ENCODE measurements at regions not wholly inside any gene's neighbourhood (a gene's known extent, or its start where the extent isn't known, plus 50 kb on each side); places are given as distances from the start of the nearest gene placed in this dataset.
"Not testable (repeated sequence)": the region's sequence is repeated elsewhere in the genome, so short reads cannot be mapped to it uniquely, and the experiment has no call there.

GRCh38 chr11:89614428-89614827, 95.7 kb upstream of the TRIM77 start:
- H3K36me3 ChIP-seq (ENCODE audit: control insufficient read depth, insufficient read depth, low read length); H3K4me3 ChIP-seq (ENCODE audit: low read length); H3K9me3 ChIP-seq (ENCODE audit: control insufficient read depth, low read depth, low read length); H3K4me1 ChIP-seq (ENCODE audit: control insufficient read depth, insufficient read depth, low read length); H3K27me3 ChIP-seq (ENCODE audit: control insufficient read depth, insufficient read depth, low read length): not testable (repeated sequence)
- peak in 1 of 2 donors; percentile 38 for DNase-seq
- WGBS (ENCODE audit: insufficient coverage, low lambda C conversion rate): 38% methylated on average over 2 of the region's 5 CpGs
- H3K27ac ChIP-seq (ENCODE audit: low read length): peak overlapping the region; percentile 41

DNA sequence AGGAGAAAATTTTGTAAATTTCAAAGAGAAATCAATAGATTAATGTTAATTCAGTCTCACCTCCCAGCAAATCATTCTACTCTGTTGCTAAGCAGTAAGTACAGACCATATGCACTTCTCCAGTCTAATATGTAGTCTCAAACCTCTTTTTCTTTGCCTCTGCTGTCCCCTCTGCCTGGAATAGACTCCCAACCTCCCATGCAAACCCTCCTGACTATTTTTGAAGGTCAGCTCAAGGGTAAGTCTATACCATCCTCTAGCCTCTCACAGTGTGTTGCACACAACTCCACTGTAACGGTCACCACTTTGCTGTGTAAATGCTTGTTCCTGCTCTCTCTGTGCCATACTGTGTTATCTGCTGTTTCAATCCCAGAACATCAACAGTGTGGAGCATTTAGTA, 94.5 kb upstream of the TRIM77 start:
- WGBS (ENCODE audit: insufficient coverage, low lambda C conversion rate): no CpG with 5 or more reads among the region's 1 CpG
- H3K27ac ChIP-seq (ENCODE audit: low read length); H3K27me3 ChIP-seq (ENCODE audit: control insufficient read depth, insufficient read depth, low read length); DNase-seq; H3K4me1 ChIP-seq (ENCODE audit: control insufficient read depth, insufficient read depth, low read length); H3K9me3 ChIP-seq (ENCODE audit: control insufficient read depth, low read depth, low read length); H3K36me3 ChIP-seq (ENCODE audit: control insufficient read depth, insufficient read depth, low read length); H3K4me3 ChIP-seq (ENCODE audit: low read length): not testable (repeated sequence)

- DNase-seq; H3K27ac ChIP-seq (ENCODE audit: low read length); H3K4me1 ChIP-seq (ENCODE audit: control insufficient read depth, insufficient read depth, low read length); H3K4me3 ChIP-seq (ENCODE audit: low read length); H3K36me3 ChIP-seq (ENCODE audit: control insufficient read depth, insufficient read depth, low read length); H3K27me3 ChIP-seq (ENCODE audit: control insufficient read depth, insufficient read depth, low read length); H3K9me3 ChIP-seq (ENCODE audit: control insufficient read depth, low read depth, low read length): not testable (repeated sequence)
- 100% methylated on average over 3 of the region's 3 CpGs for WGBS (ENCODE audit: insufficient coverage, low lambda C conversion rate)
Measured at GRCh38 chr11:89616161-89616560, 93.9 kb upstream of the TRIM77 start.

DNA sequence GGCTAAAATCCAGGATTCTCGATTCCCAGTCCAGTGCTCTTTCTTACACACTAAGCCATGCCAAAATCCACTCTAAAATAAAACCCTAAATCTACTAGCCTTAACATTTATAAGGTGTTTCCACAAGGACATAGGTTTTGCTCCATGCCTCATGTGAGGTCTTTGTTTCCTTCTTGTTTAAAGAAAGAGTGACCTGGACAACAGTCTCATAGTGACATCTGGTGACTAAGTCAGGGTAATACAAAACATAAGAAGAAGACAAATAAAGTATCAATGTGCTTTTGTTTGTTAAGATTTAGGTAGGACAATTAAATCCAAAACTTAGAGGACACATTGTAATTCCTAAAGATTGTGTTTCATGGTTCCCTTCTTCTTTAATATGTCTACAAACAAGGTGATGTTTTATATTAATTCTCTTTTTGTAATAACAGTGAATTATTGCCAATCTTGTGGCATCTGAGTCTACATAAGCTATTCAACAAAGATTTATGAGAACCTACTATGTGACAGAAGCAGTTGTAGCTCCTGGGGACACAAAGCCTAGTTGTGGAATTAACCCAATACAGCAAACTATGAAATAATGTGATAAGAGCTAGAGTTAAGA, 93.0 kb upstream of the TRIM77 start:
- not testable (repeated sequence) for DNase-seq

DNA sequence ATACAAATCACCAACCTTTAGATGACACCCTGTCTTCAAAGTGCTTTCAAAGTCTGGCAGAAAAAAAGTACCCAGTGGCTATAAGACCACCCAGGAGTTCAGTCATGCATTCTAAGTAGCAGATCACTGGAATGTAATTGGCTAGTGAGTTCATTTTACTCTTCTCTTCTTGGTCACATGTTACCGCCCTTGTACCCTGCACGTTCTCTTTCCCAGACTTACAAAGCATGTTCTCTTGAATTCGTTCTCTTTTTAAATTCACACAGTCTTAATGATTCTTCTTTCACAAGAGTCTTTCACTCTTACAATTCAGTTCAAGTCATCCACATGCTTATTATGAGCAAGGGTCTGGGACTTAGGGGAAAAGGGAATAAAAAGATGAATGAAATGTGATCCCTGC, 89.4 kb upstream of the TRIM77 start:
- not testable (repeated sequence) for H3K27ac ChIP-seq (ENCODE audit: low read length); H3K9me3 ChIP-seq (ENCODE audit: control insufficient read depth, low read depth, low read length); H3K27me3 ChIP-seq (ENCODE audit: control insufficient read depth, insufficient read depth, low read length); H3K4me1 ChIP-seq (ENCODE audit: control insufficient read depth, insufficient read depth, low read length); H3K4me3 ChIP-seq (ENCODE audit: low read length); DNase-seq; H3K36me3 ChIP-seq (ENCODE audit: control insufficient read depth, insufficient read depth, low read length)
- no CpG with 5 or more reads among the region's 3 CpGs for WGBS (ENCODE audit: insufficient coverage, low lambda C conversion rate)

More for the DNA sequence above, 93.0 kb upstream of the TRIM77 start:
- not testable (repeated sequence) for H3K4me3 ChIP-seq (ENCODE audit: low read length); H3K9me3 ChIP-seq (ENCODE audit: control insufficient read depth, low read depth, low read length); H3K36me3 ChIP-seq (ENCODE audit: control insufficient read depth, insufficient read depth, low read length); H3K27me3 ChIP-seq (ENCODE audit: control insufficient read depth, insufficient read depth, low read length); H3K4me1 ChIP-seq (ENCODE audit: control insufficient read depth, insufficient read depth, low read length); H3K27ac ChIP-seq (ENCODE audit: low read length)
- no CpG with 5 or more reads among the region's 1 CpG for WGBS (ENCODE audit: insufficient coverage, low lambda C conversion rate)

- no peaks in the 10 kb centered on the region for H3K9me3 ChIP-seq (ENCODE audit: control insufficient read depth, low read depth, low read length)
- no peaks in the 10 kb centered on the region for H3K27me3 ChIP-seq (ENCODE audit: control insufficient read depth, insufficient read depth, low read length)
- H3K27ac ChIP-seq (ENCODE audit: low read length): no peak overlapping the region
- no peaks in the 10 kb centered on the region for H3K36me3 ChIP-seq (ENCODE audit: control insufficient read depth, insufficient read depth, low read length)
- no peak overlapping the region for H3K4me3 ChIP-seq (ENCODE audit: low read length)
- no peak for DNase-seq
- 33% methylated on average over 1 of the region's 6 CpGs for WGBS (ENCODE audit: insufficient coverage, low lambda C conversion rate)
- H3K4me1 ChIP-seq (ENCODE audit: control insufficient read depth, insufficient read depth, low read length): no peaks in the 10 kb centered on the region
Measured at GRCh38 chr11:89625171-89625570, 84.9 kb upstream of the TRIM77 start.

- Histone ChIP-seq H3K4me1 (ENCODE audit: control insufficient read depth, insufficient read depth, low read length) (no peaks in the 10 kb centered on the region), H3K27me3 (ENCODE audit: control insufficient read depth, insufficient read depth, low read length) (no peaks in the 10 kb centered on the region), H3K36me3 (ENCODE audit: control insufficient read depth, insufficient read depth, low read length) (no peaks in the 10 kb centered on the region), H3K9me3 (ENCODE audit: control insufficient read depth, low read depth, low read length) (no peaks in the 10 kb centered on the region), H3K4me3 (ENCODE audit: low read length) (no peak overlapping the region), H3K27ac (ENCODE audit: low read length) (no peak overlapping the region)
- no peak for DNase-seq
Measured at GRCh38 chr11:89626366-89626765, 83.7 kb upstream of the TRIM77 start.

GRCh38 chr11:89626881-89627280, 83.2 kb upstream of the TRIM77 start:
- not testable (repeated sequence) for H3K27ac ChIP-seq (ENCODE audit: low read length); DNase-seq; H3K36me3 ChIP-seq (ENCODE audit: control insufficient read depth, insufficient read depth, low read length); H3K4me1 ChIP-seq (ENCODE audit: control insufficient read depth, insufficient read depth, low read length); H3K4me3 ChIP-seq (ENCODE audit: low read length); H3K27me3 ChIP-seq (ENCODE audit: control insufficient read depth, insufficient read depth, low read length); H3K9me3 ChIP-seq (ENCODE audit: control insufficient read depth, low read depth, low read length)
- WGBS (ENCODE audit: insufficient coverage, low lambda C conversion rate): no CpG with 5 or more reads among the region's 2 CpGs

DNA sequence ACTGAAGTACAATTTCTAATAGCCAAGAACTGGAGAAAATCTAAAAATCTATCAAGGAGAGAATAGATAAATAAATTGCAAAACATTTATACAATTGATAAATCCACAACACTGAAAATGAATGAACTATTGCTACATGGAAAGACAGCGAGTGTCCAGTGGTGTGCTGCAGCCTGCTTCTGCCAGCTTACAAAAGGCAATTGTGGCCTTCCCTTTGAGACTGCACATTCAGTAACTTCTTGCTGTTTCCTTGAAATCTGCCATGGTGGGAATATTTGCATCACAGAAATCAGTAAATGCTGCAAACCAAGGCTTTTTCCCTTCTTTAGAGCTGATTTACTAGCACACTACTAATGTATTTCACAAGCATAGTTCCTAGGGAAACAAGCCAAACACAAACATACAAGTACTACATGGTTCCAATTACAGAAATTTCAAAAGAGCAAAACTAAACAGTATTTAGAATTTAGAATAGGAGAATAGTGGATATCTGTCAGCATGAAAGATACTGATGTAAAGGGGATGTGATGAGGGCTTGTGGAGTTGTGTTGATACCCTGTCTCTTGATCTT, 76.9 kb upstream of the TRIM77 start:
- WGBS (ENCODE audit: insufficient coverage, low lambda C conversion rate): 100% methylated on average over 1 of the region's 1 CpG
- no peak overlapping the region for H3K4me3 ChIP-seq (ENCODE audit: low read length)
- no peaks in the 10 kb centered on the region for H3K4me1 ChIP-seq (ENCODE audit: control insufficient read depth, insufficient read depth, low read length)
- no peak overlapping the region for H3K27ac ChIP-seq (ENCODE audit: low read length)
- DNase-seq: no peak
- no peaks in the 10 kb centered on the region for H3K27me3 ChIP-seq (ENCODE audit: control insufficient read depth, insufficient read depth, low read length)
- H3K36me3 ChIP-seq (ENCODE audit: control insufficient read depth, insufficient read depth, low read length): no peaks in the 10 kb centered on the region
- H3K9me3 ChIP-seq (ENCODE audit: control insufficient read depth, low read depth, low read length): no peaks in the 10 kb centered on the region

DNA sequence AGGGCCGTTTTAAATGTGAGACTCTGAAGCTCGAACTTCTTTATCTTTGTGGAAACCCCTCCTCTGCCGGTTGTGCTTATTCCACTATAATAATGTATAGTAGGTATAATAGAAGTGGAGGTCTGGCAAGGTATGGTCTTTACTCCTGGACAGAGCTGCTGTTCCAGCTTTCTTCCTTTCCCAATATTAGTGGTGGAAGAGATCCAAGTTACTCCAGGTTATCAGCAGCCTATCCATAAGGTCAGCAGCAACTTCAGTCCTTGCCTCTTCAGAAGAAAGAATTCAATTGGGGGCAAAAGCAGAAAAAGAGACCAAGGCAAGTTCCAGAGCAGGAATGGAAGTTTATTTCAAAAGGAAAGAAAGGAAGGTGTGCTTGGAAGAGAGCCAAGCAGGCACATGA, 69.3 kb upstream of the TRIM77 start:
- H3K27ac ChIP-seq (ENCODE audit: low read length); H3K9me3 ChIP-seq (ENCODE audit: control insufficient read depth, low read depth, low read length); DNase-seq; H3K4me3 ChIP-seq (ENCODE audit: low read length); H3K4me1 ChIP-seq (ENCODE audit: control insufficient read depth, insufficient read depth, low read length); H3K27me3 ChIP-seq (ENCODE audit: control insufficient read depth, insufficient read depth, low read length); H3K36me3 ChIP-seq (ENCODE audit: control insufficient read depth, insufficient read depth, low read length): not testable (repeated sequence)
- no CpG with 5 or more reads among the region's 3 CpGs for WGBS (ENCODE audit: insufficient coverage, low lambda C conversion rate)

GRCh38 chr11:89648232-89648631, 61.9 kb upstream of the TRIM77 start:
- no CpG with 5 or more reads among the region's 1 CpG for WGBS (ENCODE audit: insufficient coverage, low lambda C conversion rate)
- not testable (repeated sequence) for H3K4me3 ChIP-seq (ENCODE audit: low read length); H3K36me3 ChIP-seq (ENCODE audit: control insufficient read depth, insufficient read depth, low read length); H3K4me1 ChIP-seq (ENCODE audit: control insufficient read depth, insufficient read depth, low read length); DNase-seq; H3K27me3 ChIP-seq (ENCODE audit: control insufficient read depth, insufficient read depth, low read length); H3K27ac ChIP-seq (ENCODE audit: low read length); H3K9me3 ChIP-seq (ENCODE audit: control insufficient read depth, low read depth, low read length)
